ENCODE measurements at regions not wholly inside any gene's neighbourhood (a gene's known extent, or its start where the extent isn't known, plus 50 kb on each side); places are given as distances from the start of the nearest gene placed in this dataset.

- Histone ChIP-seq H3K27ac (ENCODE audit: low read depth, low read length, poor library complexity, severe bottlenecking) (no peak overlapping the region), H3K27me3 (ENCODE audit: insufficient read depth, low read length) (no peaks in the 10 kb centered on the region), H3K4me3 (ENCODE audit: low read depth, low read length, poor library complexity, severe bottlenecking) (no peak overlapping the region), H3K9ac (ENCODE audit: low read length) (no peak overlapping the region), H3K4me1 (ENCODE audit: insufficient read depth, low read length, severe bottlenecking) (no peaks in the 10 kb centered on the region), H3K4me2 (ENCODE audit: low read length) (no peak overlapping the region), H3K79me2 (ENCODE audit: insufficient read depth, low read length) (no peaks in the 10 kb centered on the region), H3K9me2 (ENCODE audit: low read depth, low read length) (no peaks in the 10 kb centered on the region), H2AFZ (ENCODE audit: low read length) (no peak overlapping the region), H4K20me1 (ENCODE audit: insufficient read depth, low read length) (no peaks in the 10 kb centered on the region), H3F3A (ENCODE audit: insufficient read depth, low read length) (no peaks in the 10 kb centered on the region), H3K36me3 (ENCODE audit: insufficient read depth, low read length) (no peaks in the 10 kb centered on the region), H3K9me3 (ENCODE audit: low read length) (no peaks in the 10 kb centered on the region)
- TF ChIP-seq CTCF (IDR thresholded peaks at IDR 0.05; ENCODE audit: low read length) (no peak), EZH2 (IDR thresholded peaks at IDR 0.05; ENCODE audit: borderline replicate concordance, low read length) (no peak)
Measured at GRCh38 chr13:106029676-106030290, 505.7 kb downstream of the EFNB2 start.

- no peaks in the 10 kb centered on the region for H3K79me2 ChIP-seq (ENCODE audit: insufficient read depth, low read length)
- no peak for TF ChIP-seq CTCF (IDR thresholded peaks at IDR 0.05; ENCODE audit: low read length)
- TF ChIP-seq EZH2 (IDR thresholded peaks at IDR 0.05; ENCODE audit: borderline replicate concordance, low read length): no peak
- no peaks in the 10 kb centered on the region for H3F3A ChIP-seq (ENCODE audit: insufficient read depth, low read length)
- no peak overlapping the region for H2AFZ ChIP-seq (ENCODE audit: low read length)
- H3K4me1 ChIP-seq (ENCODE audit: insufficient read depth, low read length, severe bottlenecking): no peaks in the 10 kb centered on the region
- H3K27me3 ChIP-seq (ENCODE audit: insufficient read depth, low read length): no peaks in the 10 kb centered on the region
- no peak overlapping the region for H3K27ac ChIP-seq (ENCODE audit: low read depth, low read length, poor library complexity, severe bottlenecking)
- no peak overlapping the region for H3K4me2 ChIP-seq (ENCODE audit: low read length)
- H3K4me3 ChIP-seq (ENCODE audit: low read depth, low read length, poor library complexity, severe bottlenecking): no peak overlapping the region
- no peaks in the 10 kb centered on the region for H3K36me3 ChIP-seq (ENCODE audit: insufficient read depth, low read length)
- no peaks in the 10 kb centered on the region for H4K20me1 ChIP-seq (ENCODE audit: insufficient read depth, low read length)
- no peaks in the 10 kb centered on the region for H3K9me2 ChIP-seq (ENCODE audit: low read depth, low read length)
- H3K9me3 ChIP-seq (ENCODE audit: low read length): no peaks in the 10 kb centered on the region
- H3K9ac ChIP-seq (ENCODE audit: low read length): no peak overlapping the region
Measured at GRCh38 chr13:106028911-106029310, 506.6 kb downstream of the EFNB2 start.

GRCh38 chr13:106011600-106011999 lies 523.9 kb downstream of the EFNB2 start:
- H3K9ac ChIP-seq (ENCODE audit: low read length): no peak overlapping the region
- H3K4me2 ChIP-seq (ENCODE audit: low read length): no peak overlapping the region
- H3K9me3 ChIP-seq (ENCODE audit: low read length): no peaks in the 10 kb centered on the region
- no peak overlapping the region for H3K4me3 ChIP-seq (ENCODE audit: low read depth, low read length, poor library complexity, severe bottlenecking)
- no peaks in the 10 kb centered on the region for H3K79me2 ChIP-seq (ENCODE audit: insufficient read depth, low read length)
- no peak overlapping the region for H3K27ac ChIP-seq (ENCODE audit: low read depth, low read length, poor library complexity, severe bottlenecking)
- no peaks in the 10 kb centered on the region for H3F3A ChIP-seq (ENCODE audit: insufficient read depth, low read length)
- TF ChIP-seq CTCF (IDR thresholded peaks at IDR 0.05; ENCODE audit: low read length) (no peak), EZH2 (IDR thresholded peaks at IDR 0.05; ENCODE audit: borderline replicate concordance, low read length) (no peak)
- no peaks in the 10 kb centered on the region for H3K36me3 ChIP-seq (ENCODE audit: insufficient read depth, low read length)
- H2AFZ ChIP-seq (ENCODE audit: low read length): no peak overlapping the region
- H3K4me1 ChIP-seq (ENCODE audit: insufficient read depth, low read length, severe bottlenecking): no peaks in the 10 kb centered on the region
- no peaks in the 10 kb centered on the region for H4K20me1 ChIP-seq (ENCODE audit: insufficient read depth, low read length)
- no peaks in the 10 kb centered on the region for H3K9me2 ChIP-seq (ENCODE audit: low read depth, low read length)
- H3K27me3 ChIP-seq (ENCODE audit: insufficient read depth, low read length): no peaks in the 10 kb centered on the region
